HCEC 1CT (cell line): ENCODE measurements at regions not wholly inside any gene's neighbourhood (a gene's known extent, or its start where the extent isn't known, plus 50 kb on each side); places are given as distances from the start of the nearest gene placed in this dataset.
"Not testable (repeated sequence)": the region's sequence is repeated elsewhere in the genome, so short reads cannot be mapped to it uniquely, and the experiment has no call there.

ENCODE experiments used
- DNase-seq: peaks from one replicate; pipeline ENCODE4 v3.0.0-alpha.2; 2017

DNA sequence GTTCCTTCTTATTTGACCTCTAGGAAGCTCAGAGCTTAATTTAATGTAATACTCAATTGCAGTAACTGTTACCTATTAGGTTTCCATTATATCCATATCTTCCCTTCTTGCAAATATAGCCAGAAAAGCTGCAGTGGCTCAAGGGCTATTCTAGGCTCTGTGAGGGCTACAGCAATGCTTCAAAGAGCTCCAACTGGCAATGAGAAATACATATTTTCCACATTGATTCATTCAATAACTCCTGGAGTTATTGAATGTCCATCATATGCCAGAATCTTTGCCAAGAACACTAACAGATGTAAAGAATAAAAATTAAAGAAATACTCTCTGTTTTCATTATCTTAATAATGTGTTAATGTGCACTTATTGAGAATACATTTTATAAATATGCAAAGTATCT lies 396.9 kb upstream of the PAPPA start:
- no peak for DNase-seq

- no peak for DNase-seq
Observed at GRCh38 chr9:115757461-115757860, 396.1 kb upstream of the PAPPA start.

- no peak for DNase-seq
Observed at GRCh38 chr9:115758441-115758840, 395.1 kb upstream of the PAPPA start.

- DNase-seq, result no peak
Observed at GRCh38 chr9:115759426-115759825, 394.2 kb upstream of the PAPPA start.

GRCh38 chr9:115764645-115765044 lies 388.9 kb upstream of the PAPPA start:
- DNase-seq, result no peak

- no peak for DNase-seq
Observed at GRCh38 chr9:115765060-115765459, 388.5 kb upstream of the PAPPA start.

GRCh38 chr9:115766370-115766955 lies 387.1 kb upstream of the PAPPA start:
- no peak for DNase-seq

DNA sequence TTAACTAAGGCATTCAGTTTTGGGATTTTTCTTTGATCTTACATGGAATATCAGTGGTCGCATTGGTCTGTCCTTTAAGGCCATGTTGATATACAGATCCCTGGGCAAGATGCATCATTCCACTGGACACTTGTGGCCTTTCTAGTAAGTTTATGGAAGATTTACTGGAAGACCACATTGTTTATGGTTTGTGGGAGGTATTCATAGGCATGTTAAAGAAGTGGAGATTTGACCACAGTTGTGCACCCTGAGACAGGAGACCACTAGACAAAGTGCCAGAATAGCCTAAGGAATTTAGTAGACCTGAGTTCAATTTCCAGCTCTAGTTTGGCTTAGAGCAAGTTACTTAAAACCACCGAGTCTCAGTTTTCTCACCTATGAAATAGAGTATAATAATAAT lies 383.1 kb upstream of the PAPPA start:
- no peak for DNase-seq

DNA sequence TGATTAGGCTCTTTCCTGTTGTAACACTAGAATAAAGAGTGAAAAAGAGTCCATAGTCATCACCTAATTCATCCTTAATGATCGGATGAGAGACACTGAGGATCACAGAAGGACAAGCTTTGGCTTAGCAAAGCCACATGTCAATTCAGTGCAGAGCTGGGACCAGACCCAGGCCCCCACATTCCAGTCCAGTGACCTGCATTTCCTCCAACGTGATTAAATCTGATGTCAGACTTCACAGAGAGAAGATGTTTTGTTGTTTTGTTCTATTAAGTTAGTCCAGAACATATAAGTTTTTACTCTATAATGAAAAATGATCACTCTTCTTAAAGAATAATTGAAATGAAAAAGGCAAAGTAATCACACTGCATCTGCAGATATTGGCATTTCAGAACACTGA lies 377.9 kb upstream of the PAPPA start:
- DNase-seq, result no peak

- DNase-seq, result no peak
Observed at GRCh38 chr9:115777610-115778009, 376.0 kb upstream of the PAPPA start.

- no peak for DNase-seq
Observed at GRCh38 chr9:115781070-115781736, 372.4 kb upstream of the PAPPA start.

DNA sequence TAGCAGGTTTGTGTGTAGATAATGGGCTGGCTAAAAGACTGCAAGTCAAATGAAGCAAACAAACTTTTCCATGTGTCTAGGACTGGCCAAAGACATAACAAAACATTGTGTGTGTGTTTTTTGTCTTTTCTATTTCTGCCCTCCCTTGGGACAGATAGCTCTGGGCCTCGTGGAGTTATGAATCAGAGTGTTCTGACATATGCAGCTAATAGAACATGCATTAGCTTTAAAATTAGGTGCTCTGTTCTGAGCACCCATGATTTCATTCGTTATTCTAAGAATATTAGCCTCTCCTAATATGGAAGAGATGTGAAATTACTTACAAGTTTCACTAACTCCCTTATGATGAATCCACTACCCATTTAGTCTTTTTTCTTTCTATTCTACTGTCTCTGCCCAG lies 367.3 kb upstream of the PAPPA start:
- DNase-seq, result no peak

DNA sequence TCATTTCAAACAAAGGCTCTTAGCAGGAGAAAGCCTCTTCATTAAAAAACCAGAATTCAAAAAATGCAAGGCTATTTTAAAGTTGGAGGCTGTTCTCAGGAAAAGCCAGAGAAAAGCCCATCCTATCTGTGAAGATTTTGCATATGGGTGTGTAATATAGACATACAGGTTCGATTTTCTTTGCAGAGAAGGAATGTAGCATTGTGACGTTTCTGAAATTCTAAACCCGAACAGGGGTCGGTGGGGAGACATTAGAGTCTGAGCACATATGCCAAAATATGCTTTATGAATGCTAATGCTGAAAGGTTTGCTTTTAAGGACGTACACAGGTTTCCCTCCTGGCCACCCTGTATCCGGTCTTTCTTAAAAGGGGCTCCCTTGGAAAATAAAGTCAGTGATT lies 363.1 kb upstream of the PAPPA start:
- no peak for DNase-seq

DNA sequence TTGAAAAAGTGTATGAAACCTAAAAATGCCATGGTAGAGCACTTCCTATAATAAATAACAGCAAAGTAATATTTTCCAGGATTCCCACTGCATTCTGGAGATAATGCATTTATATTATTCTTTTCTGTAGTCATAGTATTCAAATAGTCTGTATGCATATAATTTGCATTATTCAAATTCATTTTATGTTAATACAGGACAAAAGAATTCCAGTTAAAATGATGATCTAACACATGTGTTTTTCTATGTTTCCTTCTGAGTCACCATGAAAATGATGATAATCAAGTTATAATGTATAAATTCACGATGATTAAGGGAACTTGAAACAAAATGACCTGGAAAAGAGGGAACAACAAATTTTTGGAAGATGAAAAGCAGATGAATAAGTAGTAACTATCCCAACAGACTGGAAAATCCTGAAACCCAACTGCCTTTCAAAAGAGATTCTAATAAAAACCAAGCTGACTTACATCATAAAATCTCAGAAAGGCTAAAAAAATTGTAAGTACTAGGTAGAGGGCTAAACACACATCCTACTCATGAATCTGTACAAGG lies 358.6 kb upstream of the PAPPA start:
- DNase-seq, result no peak

- DNase-seq, result no peak
Observed at GRCh38 chr9:115799734-115800133, 353.9 kb upstream of the PAPPA start.

- no peak for DNase-seq
Observed at GRCh38 chr9:115804206-115804605, 349.4 kb upstream of the PAPPA start.

DNA sequence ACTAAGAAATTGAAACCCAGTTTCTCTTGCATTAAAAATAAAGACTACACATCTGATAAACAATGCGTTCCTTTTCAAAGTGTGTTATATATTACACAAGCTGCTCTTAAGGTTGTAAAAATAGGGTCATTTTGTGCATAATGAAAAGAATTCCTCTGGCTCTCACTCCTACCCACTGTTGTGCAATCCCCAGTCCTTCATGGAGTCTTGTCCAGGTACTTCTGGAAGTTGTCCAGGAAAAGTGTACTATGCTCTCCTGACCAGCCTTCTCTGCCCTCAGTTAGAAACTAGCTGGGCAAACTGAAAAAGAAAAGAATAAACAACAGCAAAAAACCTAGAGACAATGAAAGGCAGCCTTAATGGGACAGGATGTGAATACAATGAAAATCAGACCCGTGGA lies 345.5 kb upstream of the PAPPA start:
- DNase-seq, result no peak

- no peak for DNase-seq
Observed at GRCh38 chr9:115808695-115809094, 344.9 kb upstream of the PAPPA start.

- no peak for DNase-seq
Observed at GRCh38 chr9:115810166-115810565, 343.4 kb upstream of the PAPPA start.

DNA sequence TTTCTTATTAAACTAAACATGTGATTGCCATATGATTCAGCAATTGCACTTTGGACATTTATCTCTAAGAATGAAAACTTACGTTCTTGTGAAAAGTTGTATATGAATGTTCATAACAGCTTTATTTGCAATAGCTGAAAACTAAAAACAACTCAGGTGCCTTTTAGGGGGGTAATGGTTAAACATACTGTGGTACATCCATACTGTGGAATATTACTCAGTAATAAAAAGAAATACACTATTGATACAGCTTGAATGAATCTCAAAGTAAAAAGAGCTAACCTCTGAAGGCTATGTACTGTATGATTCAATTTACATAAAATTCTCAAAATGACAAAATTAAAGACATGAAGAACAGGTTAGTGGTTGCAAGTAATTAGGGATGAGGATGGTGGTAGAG lies 339.5 kb upstream of the PAPPA start:
- no peak for DNase-seq

DNA sequence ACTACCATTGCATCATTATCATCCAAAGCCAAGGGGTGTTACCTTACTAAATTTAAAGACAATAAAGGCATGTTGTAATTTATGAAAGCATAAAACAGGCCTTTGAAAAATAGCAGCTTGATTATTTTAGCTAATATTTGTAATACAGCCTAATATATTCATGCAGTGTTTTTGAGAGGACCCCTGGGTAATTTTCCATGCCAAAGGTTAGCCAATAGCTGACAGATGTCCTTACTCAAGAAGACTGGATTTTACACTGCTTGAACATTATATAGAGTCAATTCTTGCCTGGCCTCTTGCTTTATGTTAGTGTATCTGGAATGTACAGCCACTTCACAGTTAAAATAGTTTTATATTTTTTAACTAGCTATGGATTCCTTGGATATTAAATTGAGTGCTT lies 337.8 kb upstream of the PAPPA start:
- DNase-seq, result no peak

DNA sequence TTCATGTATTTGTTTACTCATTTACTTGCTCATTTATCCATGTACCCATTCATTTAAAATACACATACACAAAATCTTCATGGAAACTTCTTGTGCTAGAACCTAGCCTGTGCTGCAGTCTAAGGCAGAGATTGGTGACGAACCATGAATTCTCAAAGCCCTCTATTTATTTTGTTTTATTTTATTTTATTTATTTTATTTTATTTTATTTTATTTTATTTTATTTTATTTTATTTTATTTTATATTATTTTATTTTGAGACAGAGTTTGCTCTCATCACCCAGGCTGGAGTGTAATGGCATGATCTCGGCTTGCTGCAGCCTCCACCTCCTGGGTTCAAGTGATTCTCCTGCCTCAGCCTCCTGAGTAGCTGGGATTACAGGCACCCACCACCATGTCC lies 334.9 kb upstream of the PAPPA start:
- not testable (repeated sequence) for DNase-seq

GRCh38 chr9:115832031-115832430 lies 321.6 kb upstream of the PAPPA start:
- no peak for DNase-seq

- no peak for DNase-seq
Observed at GRCh38 chr9:115837618-115838017, 316.0 kb upstream of the PAPPA start.

- DNase-seq, result no peak
Observed at GRCh38 chr9:115838417-115838816, 315.2 kb upstream of the PAPPA start.
